ENCODE measurements at regions not wholly inside any gene's neighbourhood (a gene's known extent, or its start where the extent isn't known, plus 50 kb on each side); places are given as distances from the start of the nearest gene placed in this dataset.
"Not testable (repeated sequence)": the region's sequence is repeated elsewhere in the genome, so short reads cannot be mapped to it uniquely, and the experiment has no call there.

- no peak for DNase-seq
Measured at GRCh38 chr15:23983500-23984259, 296.6 kb upstream of the NDN start.

DNA sequence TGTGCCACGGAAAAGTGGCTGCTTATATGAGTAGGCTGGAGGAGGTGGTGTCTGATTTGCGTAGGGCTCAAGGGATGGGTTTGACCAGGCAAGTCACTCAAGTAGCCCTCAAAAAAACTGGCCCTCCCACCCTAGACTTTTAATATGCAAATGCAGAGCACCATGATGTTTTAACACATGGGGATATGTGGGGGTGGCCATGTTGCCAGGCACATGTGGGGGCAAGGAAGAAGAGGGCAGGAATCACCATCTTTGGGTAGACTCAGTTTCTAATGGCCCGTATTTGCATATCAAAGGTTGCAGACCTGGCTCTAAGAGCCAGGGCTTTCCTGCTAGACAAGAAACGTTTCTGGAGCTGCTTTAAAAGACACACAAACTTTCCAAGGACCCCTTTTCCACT lies 307.2 kb upstream of the NDN start:
- no peak for DNase-seq

DNA sequence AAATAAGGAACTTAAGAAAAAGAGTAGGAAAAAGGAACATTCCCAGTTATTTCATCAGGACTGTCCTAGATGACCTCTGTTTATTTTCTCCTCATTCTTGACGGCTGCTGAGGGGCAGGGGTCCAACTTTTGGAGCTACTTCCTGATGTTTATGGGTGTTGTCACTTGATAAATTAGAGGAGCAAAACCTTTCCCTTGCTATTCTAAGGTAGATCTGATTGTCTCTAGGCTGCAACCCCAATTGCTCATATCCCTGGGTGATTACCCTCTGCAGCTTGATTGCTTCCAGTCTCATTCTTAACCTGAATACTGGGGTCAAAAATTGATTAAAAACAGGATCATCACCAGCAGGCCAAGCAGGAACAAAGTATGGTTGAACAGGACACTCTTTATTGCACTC lies 311.0 kb upstream of the NDN start:
- DNase-seq = no peak

GRCh38 chr15:24008476-24008875 lies 321.4 kb upstream of the NDN start:
- no peak for DNase-seq

- no peak for DNase-seq
Measured at GRCh38 chr15:24017470-24017869, 330.4 kb upstream of the NDN start.

- no peak for DNase-seq
Measured at GRCh38 chr15:24039683-24040082, 352.6 kb upstream of the NDN start.

DNA sequence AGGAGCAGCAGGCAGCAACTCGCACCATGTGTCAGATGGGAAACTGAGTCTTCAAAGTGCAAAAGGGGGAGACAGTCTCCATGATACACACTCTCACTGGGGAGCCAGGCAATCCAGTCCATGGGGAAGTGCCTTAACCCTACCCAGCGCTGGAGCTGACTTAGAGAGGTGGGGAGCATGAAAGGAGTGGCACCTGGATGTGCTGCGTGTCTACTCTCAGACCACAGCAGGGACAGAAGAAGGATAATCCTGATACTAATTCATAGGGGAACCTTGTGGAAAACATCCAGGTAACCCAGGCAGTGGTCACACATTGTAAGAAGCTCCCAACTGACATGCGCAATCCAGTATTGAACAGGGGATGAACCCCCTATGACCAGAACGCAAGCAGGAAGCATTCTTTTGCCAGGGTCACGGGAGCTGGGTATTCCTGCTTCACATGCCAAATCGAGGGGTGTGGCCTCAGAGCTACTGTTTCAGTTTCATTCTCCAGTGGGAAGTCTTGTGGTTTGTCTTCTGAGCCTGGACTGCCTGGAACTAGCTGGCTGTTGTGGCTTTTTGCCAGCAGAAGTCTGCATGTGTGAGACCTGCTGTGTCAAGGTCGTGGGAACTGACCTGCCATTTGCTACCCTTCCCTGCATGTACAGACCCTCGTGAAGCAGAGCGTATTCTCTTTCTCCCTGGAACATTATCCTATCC lies 367.6 kb upstream of the NDN start:
- no peak for DNase-seq

- no peak for DNase-seq
Measured at GRCh38 chr15:24067733-24068501, 380.8 kb upstream of the NDN start.

DNA sequence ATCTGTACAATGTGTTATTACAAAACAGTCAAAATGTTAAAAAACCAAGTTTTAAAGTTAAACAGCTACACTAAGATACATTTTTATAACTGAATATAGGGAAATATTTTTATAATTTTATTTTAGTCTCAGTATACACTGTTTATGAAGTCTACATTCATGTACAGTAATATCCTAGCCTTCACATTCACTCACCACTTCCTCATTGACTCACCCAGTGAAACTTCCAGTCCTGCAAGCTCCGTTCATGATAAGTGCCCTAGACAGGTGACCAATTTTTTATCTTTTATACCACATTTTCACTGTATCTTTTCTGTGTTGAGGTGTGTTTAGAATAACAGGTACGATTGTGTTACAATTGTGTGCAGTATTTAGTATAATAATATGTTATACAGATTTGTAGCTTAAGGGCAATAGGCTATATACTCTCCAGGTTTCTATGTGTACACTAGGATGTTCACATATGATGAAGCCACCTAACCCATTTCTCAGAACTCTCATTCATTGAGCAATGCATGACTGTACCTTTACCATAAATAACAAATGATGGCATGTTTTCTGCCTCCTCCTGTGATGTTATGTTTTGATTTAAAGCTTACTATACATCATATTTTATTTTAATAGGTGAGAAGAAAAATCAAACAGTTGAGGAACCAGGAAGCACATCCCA lies 388.4 kb upstream of the NDN start:
- no peak for DNase-seq

DNA sequence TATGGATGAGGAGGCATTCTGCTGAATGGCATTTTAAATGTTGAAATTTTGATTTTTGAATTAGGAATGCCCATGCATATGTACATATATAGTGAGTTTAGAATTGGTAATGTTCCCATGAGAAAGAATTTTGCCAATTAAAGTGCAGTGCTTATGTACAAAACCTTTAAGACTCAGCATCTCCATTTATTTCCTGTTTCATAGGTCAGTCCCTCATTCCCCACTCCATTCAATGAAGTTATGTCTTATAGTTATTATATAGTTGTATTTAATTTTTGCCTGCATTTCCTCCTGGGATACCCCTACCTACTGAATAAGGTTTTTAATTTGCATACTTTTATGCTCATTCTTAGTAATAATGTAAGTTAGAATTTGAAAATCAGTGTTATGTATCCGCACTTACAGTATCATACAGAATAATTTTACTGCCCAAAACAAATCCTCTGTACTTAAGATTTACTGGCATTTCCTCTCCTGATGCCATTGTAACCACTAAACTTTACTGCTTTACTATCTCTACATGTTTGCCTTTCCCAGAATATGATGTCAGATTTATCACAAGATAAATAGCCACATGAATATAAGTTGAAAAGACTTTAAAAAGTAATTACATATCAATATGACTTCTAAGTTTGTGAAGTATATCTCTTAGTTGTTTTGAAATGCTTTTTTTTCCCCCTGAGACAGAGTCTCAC lies 389.1 kb upstream of the NDN start:
- no peak for DNase-seq

DNA sequence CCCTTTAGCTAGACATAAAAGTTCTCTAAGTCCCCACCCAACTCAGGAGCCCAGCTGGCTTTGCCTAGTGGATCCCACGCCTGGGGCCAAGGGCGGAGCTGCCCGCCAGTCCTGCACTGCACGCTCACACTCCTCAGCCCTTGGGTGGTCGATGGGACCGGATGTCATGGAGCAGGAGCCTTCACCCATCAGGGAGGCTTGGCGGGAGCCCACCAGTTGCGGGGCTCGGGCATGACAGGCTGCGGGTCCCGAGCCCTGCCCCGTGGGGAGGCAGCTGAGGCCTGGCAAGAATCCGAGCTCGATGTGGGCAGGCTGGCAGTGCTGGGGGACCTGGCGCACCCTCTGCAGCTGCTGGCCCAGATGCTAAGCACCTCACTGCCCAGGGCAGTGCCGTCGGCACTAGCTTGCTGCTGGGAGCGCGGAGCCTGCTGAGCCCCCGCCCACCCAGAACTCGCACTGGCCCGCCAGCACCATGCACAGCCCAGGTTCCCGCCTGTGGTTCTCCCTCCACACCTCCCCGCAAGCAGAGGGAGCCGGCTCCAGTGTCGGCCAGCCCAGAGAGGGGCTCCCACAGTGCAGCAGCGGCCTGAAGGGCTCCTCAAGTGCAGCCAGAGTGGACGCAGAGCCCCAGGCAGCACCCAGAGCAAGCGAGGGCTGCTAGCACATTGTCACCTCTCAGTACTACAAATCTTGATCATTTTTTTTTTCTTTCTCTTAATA lies 391.4 kb upstream of the NDN start:
- DNase-seq = no peak

GRCh38 chr15:24088941-24089340 lies 401.8 kb upstream of the NDN start:
- DNase-seq = not testable (repeated sequence)

DNA sequence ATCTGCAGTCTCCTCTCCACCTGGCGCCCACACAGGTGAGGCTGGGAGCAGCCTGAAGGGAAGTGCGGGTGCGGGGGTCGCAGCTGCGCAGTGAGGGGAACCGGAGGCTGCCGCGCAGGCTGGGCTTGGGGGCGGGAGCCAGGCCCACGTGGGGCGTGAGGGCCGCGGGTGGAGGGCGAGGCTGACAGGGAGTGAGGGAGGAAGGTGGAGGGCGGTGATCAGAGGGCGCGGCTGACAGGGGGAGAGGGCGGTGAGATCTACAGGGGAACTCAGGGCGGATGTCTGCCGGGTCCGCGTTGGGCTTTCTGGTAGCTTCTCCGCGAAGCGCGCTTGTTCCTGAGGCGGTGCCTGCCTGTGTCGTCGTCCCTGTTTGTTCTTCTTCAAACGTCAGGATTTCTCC lies 414.4 kb upstream of the NDN start:
- DNase-seq = not testable (repeated sequence)

- not testable (repeated sequence) for DNase-seq
Measured at GRCh38 chr15:24107524-24107923, 420.4 kb upstream of the NDN start.

GRCh38 chr15:24107948-24108347 lies 420.8 kb upstream of the NDN start:
- DNase-seq = not testable (repeated sequence)

DNA sequence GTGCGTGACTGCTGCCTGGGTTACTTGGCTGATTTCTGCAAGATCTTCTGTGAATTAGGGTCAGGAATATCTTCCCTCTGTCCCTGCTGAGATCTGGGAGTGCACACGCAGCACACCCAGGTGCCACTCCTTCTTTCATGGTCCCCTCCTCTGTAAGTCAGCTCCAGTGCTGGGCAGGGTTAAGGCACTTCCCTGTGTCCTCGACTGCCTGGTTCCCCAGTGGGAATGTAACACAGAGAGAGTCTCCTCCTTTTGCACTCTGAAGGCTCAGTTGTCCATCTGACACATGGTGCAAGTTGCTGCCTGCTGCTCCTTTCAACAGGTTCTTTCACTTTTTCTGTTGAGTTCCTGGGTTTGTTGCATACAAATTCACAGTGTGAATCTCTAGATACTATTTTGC lies 421.2 kb upstream of the NDN start:
- not testable (repeated sequence) for DNase-seq

DNA sequence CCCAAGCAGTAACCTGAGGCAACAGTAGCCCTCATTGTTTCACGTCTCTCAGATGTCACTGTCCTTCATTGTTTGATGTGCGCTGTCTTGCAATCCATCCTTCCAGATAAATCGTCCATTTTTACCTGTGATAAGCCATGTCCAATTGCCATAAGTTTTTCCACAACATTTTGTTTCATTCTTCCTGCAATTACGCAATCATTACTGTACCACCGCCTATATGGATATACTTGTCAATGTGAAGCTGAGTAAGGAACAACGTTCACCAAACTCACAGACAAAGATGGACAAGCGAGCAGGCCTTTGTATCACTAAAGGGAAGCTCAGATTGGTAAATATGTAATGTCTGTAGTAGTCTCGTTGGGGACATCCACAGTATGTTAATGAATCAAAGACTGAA lies 452.5 kb upstream of the NDN start:
- DNase-seq = not testable (repeated sequence)

DNA sequence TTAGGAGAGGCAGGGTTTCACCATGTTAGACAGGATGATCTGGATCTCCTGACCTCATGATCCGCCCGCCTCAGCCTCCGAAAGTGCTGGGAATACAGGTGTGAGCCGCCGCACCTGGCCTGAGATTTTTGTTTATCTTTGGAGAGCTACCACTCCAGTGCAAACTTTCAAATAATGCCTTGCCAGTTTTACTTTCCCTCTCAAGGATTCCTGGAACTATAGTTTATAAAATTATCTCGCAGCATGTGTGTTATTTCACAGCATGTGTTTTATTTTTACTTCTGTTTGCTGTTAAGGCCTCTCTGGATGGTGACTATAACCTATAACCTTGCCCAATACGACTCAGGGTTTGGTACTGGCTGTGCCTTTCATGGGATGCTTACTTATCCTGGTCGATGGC lies 458.0 kb upstream of the NDN start:
- DNase-seq = not testable (repeated sequence)

- no peak for DNase-seq
Measured at GRCh38 chr15:24146251-24146650, 459.1 kb upstream of the NDN start.

- no peak for DNase-seq
Measured at GRCh38 chr15:24150542-24150941, 463.4 kb upstream of the NDN start.

- DNase-seq = not testable (repeated sequence)
Measured at GRCh38 chr15:24158306-24158705, 471.2 kb upstream of the NDN start.

GRCh38 chr15:24165512-24165911 lies 478.4 kb upstream of the NDN start:
- DNase-seq = not testable (repeated sequence)
